GM19240 (cell line): ENCODE measurements at regions not wholly inside any gene's neighbourhood (a gene's known extent, or its start where the extent isn't known, plus 50 kb on each side); places are given as distances from the start of the nearest gene placed in this dataset.

Experiments
- DNase-seq: peaks from one replicate; pipeline ENCODE4 v3.0.0; 2011; ENCODE audit warnings: low spot score; ENCODE audit not compliant: insufficient read length

- no peak for DNase-seq
These were observed 298.9 kb downstream of the SHOX2 start for GRCh38 chr3:157807280-157807679.

- no peak for DNase-seq
These were observed 300.7 kb downstream of the SHOX2 start for GRCh38 chr3:157805538-157805937.

- DNase-seq = no peak
These were observed 291.6 kb upstream of the VEPH1 start for GRCh38 chr3:157794771-157795170.

GRCh38 chr3:157793745-157794144 is 290.5 kb upstream of the VEPH1 start:
- no peak for DNase-seq

- DNase-seq = no peak
These were observed 285.9 kb upstream of the VEPH1 start for GRCh38 chr3:157789162-157789561.

GRCh38 chr3:157786618-157787017 is 283.4 kb upstream of the VEPH1 start:
- DNase-seq = no peak

- DNase-seq = no peak
These were observed 283.0 kb upstream of the VEPH1 start for GRCh38 chr3:157786211-157786610.

- no peak for DNase-seq
These were observed 282.0 kb upstream of the VEPH1 start for GRCh38 chr3:157785102-157785826.

GRCh38 chr3:157782236-157782635 is 279.0 kb upstream of the VEPH1 start:
- DNase-seq = no peak

GRCh38 chr3:157776861-157777260 is 273.6 kb upstream of the VEPH1 start:
- DNase-seq = no peak

- no peak for DNase-seq
These were observed 272.2 kb upstream of the VEPH1 start for GRCh38 chr3:157775446-157775845.

GRCh38 chr3:157769378-157769777 is 266.2 kb upstream of the VEPH1 start:
- DNase-seq = no peak

- no peak for DNase-seq
These were observed 264.4 kb upstream of the VEPH1 start for GRCh38 chr3:157767607-157768006.

- DNase-seq = no peak
These were observed 260.4 kb upstream of the VEPH1 start for GRCh38 chr3:157763644-157764043.

GRCh38 chr3:157759311-157759710 is 256.1 kb upstream of the VEPH1 start:
- no peak for DNase-seq

- DNase-seq = no peak
These were observed 252.0 kb upstream of the VEPH1 start for GRCh38 chr3:157755233-157755632.

- no peak for DNase-seq
These were observed 251.2 kb upstream of the VEPH1 start for GRCh38 chr3:157754451-157754850.

GRCh38 chr3:157753787-157754136 is 250.5 kb upstream of the VEPH1 start:
- DNase-seq = no peak

- DNase-seq = no peak
These were observed 250.0 kb upstream of the VEPH1 start for GRCh38 chr3:157752956-157753786.

- no peak for DNase-seq
These were observed 249.3 kb upstream of the VEPH1 start for GRCh38 chr3:157752554-157752953.

GRCh38 chr3:157751386-157751785 is 248.2 kb upstream of the VEPH1 start:
- no peak for DNase-seq

- DNase-seq = no peak
These were observed 243.2 kb upstream of the VEPH1 start for GRCh38 chr3:157746391-157746790.

- no peak for DNase-seq
These were observed 238.4 kb upstream of the VEPH1 start for GRCh38 chr3:157741607-157742006.
